ENCODE measurements at regions not wholly inside any gene's neighbourhood (a gene's known extent, or its start where the extent isn't known, plus 50 kb on each side); places are given as distances from the start of the nearest gene placed in this dataset.

DNA sequence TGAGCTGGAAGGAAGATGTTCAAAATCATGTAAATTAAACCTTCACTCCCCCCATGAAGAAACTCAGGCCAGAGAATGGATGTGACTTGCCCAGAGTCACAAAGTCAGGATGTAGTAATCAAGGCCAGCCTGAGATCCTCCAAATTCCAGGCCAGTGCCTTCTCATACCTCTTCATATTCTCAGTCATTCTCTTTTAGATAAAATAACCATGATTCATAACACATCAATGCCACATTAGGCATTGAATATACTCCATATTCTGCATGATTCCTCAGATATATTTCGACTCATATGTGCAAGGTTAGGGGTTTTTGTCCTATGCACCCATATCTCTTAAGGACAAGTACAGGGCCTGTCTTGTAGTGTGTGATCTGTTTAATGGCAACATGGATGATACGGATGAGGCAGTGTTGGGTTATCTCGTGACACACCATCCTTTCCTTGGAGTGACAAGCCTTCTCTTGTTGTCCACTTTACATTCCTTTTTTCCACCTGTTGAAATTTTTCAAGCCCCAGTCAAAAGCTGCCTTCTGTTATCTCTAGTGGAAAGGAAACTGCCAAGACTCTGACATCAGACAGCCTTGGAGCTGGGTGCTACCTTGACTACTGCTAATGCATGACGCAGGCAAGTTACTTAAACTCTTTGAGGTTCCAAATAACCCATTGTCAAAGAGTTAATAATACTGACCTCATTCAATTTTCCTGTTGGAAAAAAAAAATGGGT is 227.5 kb upstream of the NR4A3 start:
- Histone ChIP-seq H3K36me3 (ENCODE audit: low read depth) (no peaks in the 10 kb centered on the region), H3K4me1 (ENCODE audit: low read depth) (no peaks in the 10 kb centered on the region), H3K9me3 (no peaks in the 10 kb centered on the region), H3K4me3 (no peak overlapping the region)
- intact Hi-C loops (cut with DNase I, micrococcal nuclease): no loop called here
- DNase-seq (no peak), ATAC-seq (no peak)
- TF ChIP-seq, protein P1, sequence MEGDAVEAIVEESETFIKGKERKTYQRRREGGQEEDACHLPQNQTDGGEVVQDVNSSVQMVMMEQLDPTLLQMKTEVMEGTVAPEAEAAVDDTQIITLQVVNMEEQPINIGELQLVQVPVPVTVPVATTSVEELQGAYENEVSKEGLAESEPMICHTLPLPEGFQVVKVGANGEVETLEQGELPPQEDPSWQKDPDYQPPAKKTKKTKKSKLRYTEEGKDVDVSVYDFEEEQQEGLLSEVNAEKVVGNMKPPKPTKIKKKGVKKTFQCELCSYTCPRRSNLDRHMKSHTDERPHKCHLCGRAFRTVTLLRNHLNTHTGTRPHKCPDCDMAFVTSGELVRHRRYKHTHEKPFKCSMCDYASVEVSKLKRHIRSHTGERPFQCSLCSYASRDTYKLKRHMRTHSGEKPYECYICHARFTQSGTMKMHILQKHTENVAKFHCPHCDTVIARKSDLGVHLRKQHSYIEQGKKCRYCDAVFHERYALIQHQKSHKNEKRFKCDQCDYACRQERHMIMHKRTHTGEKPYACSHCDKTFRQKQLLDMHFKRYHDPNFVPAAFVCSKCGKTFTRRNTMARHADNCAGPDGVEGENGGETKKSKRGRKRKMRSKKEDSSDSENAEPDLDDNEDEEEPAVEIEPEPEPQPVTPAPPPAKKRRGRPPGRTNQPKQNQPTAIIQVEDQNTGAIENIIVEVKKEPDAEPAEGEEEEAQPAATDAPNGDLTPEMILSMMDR (IDR thresholded peaks at IDR 0.05): no peak

DNA sequence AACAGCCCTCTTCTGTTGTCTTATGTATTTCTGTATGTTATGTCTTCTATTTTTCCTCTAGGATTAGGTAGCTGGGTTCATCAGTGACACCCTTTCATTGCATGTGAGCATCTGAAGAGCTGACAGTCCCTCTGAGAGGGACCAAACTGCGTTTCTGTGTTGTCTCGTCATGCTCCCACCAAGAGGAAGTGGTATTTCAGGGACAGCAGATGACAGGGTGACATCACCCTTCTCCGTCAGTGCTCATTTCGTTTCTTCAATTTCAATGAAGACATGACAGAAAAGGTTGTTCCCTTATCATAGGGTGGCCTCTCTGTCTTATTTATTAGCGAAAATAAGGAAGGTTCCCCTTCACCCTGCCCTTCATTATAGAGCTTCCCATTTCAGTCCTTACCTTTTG is 225.9 kb upstream of the NR4A3 start:
- H3K9me3 ChIP-seq: no peaks in the 10 kb centered on the region
- H3K36me3 ChIP-seq (ENCODE audit: low read depth): no peaks in the 10 kb centered on the region
- H3K4me3 ChIP-seq: no peak overlapping the region
- TF ChIP-seq, protein P1 (IDR thresholded peaks at IDR 0.05): no peak
- H3K4me1 ChIP-seq (ENCODE audit: low read depth): no peaks in the 10 kb centered on the region
- ATAC-seq (peak; percentile 22), DNase-seq (peak in 1 of 3 donors; percentile 6)
- intact Hi-C loops (cut with DNase I, micrococcal nuclease): no loop called here

DNA sequence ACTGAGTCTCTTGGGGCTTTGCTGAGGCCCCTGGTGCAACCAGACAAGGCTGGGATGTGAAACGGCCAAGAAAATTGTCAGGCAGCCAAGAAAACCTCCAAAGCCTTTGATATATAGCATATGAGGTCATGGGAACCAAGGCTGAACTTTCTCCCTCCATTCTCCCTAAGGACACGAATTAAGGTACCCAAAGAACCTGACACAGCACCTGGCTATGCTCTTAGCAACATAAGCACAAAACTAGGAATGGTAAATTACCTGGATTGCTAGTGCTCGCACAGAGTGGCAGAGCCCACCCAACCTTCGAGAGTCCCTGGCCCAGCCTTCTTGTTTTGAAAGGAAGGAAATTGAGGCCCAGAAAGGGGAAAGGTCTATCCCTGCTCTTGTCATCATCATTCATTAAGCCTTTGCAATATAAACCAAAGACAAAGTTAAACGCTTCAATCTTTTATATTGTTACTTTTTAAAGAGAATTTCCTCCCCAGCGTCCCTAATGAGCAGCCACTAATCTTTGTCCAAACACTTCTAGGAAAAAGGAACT is 220.0 kb upstream of the NR4A3 start:
- no peaks in the 10 kb centered on the region for H3K36me3 ChIP-seq (ENCODE audit: low read depth)
- no peak overlapping the region for H3K4me3 ChIP-seq
- H3K4me1 ChIP-seq (ENCODE audit: low read depth): no peaks in the 10 kb centered on the region
- intact Hi-C loops (cut with DNase I, micrococcal nuclease): no loop called here
- no peak for ATAC-seq
- DNase-seq: no peak
- no peaks in the 10 kb centered on the region for H3K9me3 ChIP-seq
- TF ChIP-seq, protein P1 (IDR thresholded peaks at IDR 0.05): no peak

DNA sequence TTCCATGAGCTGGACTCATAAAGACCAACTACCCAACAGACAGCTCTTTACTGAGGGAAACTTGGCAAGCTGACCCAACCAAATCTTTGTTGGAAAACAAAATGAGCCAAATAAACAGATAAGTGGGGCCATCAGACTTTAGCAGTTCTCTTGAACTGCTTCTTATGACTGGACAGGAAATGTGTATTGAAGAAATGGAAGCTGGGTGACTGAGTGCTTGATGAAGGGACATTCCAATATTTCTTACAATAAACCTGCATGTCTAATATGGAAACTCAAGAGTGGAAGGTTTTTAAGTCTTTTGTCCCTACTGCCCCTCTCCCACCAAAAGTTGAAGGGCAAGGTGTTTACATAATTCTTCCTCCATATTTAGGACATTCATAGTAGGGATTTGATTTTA is 218.8 kb upstream of the NR4A3 start:
- intact Hi-C loops (cut with DNase I, micrococcal nuclease): no loop called here
- ATAC-seq: no peak
- DNase-seq: no peak
- H3K4me1 ChIP-seq (ENCODE audit: low read depth): no peaks in the 10 kb centered on the region
- H3K4me3 ChIP-seq: no peak overlapping the region
- H3K36me3 ChIP-seq (ENCODE audit: low read depth): no peaks in the 10 kb centered on the region
- H3K9me3 ChIP-seq: no peaks in the 10 kb centered on the region
- TF ChIP-seq, protein P1 (IDR thresholded peaks at IDR 0.05): no peak

DNA sequence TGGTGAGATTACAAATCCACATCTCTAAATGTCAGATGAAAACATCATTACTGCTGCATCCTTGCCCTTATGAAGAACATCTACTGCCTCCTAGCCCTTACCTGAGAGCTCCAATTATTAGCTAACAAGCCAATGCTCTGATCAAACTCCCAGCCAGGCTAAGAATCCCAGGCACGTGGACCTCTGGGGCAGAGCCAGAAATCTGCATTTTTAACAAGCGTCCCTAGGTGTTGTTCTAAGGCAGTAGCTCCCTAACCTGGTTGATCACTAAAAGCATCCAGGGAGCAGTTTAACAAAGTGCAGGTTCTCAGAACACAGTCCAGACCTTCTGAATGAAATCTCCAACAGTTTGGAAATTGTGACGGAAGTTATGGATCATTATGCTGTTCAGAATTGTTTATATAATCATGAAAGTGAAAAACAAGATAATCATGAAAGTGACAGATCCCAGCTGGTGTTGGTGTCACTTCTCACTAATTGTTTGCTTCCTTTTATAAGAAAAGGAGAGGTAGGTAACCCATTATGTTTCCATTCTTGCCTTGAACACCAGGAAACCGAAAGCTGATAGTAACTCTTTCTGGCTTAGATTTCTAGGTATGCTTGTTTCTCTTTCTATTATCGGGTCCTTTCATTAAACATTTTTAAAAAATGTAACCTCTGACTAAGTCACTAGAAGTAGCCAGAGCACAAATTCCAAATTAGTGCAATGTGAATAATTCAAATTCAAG is 216.5 kb upstream of the NR4A3 start:
- no peak for ATAC-seq
- TF ChIP-seq, protein P1 (IDR thresholded peaks at IDR 0.05): no peak
- Histone ChIP-seq H3K4me1 (ENCODE audit: low read depth) (no peaks in the 10 kb centered on the region), H3K9me3 (no peaks in the 10 kb centered on the region), H3K4me3 (no peak overlapping the region), H3K36me3 (ENCODE audit: low read depth) (no peaks in the 10 kb centered on the region)
- no peak for DNase-seq
- intact Hi-C loops (cut with DNase I, micrococcal nuclease): no loop called here
